ENCODE measurements at regions not wholly inside any gene's neighbourhood (a gene's known extent, or its start where the extent isn't known, plus 50 kb on each side); places are given as distances from the start of the nearest gene placed in this dataset.

- no peak for TF ChIP-seq ZNF274 (IDR thresholded peaks at IDR 0.05; ENCODE audit: low read depth, low read length)
- no peak for TF ChIP-seq YY1 (IDR thresholded peaks at IDR 0.05; ENCODE audit: insufficient read depth, insufficient read length)
- TF ChIP-seq SUZ12 (IDR thresholded peaks at IDR 0.05; ENCODE audit: extremely low read depth, insufficient read depth, insufficient read length): no peak
Measured at GRCh38 chr3:18012933-18013332, 270.5 kb upstream of the TBC1D5 start.
